Stomach (tissue), 4 donors: ENCODE measurements at regions not wholly inside any gene's neighbourhood (a gene's known extent, or its start where the extent isn't known, plus 50 kb on each side); places are given as distances from the start of the nearest gene placed in this dataset.

Experiments used
- POLR2A ChIP-seq, 4 donors: fragments of 450-650 bp; IDR thresholded peaks; one replicate each; pipeline ENCODE4 v1.6.1; 2016; ENCODE audit warnings: antibody characterized with exemption in 4 of 4, control low read depth in 2 of 4, mild to moderate bottlenecking in 1 of 4, moderate library complexity in 1 of 4
- POLR2AphosphoS5 ChIP-seq, 3 donors: sonication (generic); formaldehyde crosslinking; IDR thresholded peaks; one replicate each; pipeline ENCODE4 v1.6.1; 2016; ENCODE audit warnings: antibody characterized with exemption in 3 of 3
- TF ChIP-seq, protein P1 (sequence below), 7 experiments: fragments of 450-650 bp in 4 of 7; fragments of 200-600 bp in 3 of 7; sonication (generic) in 3 of 7; IDR thresholded peaks; one replicate each; pipeline ENCODE4 v1.5.1; 2016 to 2019; ENCODE audit warnings: antibody characterized with exemption in 7 of 7, control low read depth in 2 of 7, mild to moderate bottlenecking in 1 of 7

DNA sequence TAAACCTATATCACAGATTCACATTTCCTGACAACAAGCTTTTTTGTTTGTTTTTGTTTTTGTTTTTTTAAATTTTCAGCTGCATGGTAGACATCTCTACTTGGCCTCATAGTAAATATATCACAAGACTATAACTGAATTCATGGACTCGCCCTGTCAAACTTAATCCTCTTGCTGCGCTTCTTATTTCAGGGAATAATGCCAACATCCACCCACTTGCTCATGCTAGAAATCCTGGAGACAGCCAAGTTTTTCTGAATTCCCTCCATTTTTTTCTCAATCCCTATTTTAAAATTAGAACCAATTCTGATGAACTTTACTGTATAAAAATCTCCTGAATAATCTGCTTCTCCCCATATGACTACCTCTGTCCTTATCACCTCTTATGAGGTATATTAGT is 283.6 kb upstream of the RPS23 start:
- TF ChIP-seq, protein P1, sequence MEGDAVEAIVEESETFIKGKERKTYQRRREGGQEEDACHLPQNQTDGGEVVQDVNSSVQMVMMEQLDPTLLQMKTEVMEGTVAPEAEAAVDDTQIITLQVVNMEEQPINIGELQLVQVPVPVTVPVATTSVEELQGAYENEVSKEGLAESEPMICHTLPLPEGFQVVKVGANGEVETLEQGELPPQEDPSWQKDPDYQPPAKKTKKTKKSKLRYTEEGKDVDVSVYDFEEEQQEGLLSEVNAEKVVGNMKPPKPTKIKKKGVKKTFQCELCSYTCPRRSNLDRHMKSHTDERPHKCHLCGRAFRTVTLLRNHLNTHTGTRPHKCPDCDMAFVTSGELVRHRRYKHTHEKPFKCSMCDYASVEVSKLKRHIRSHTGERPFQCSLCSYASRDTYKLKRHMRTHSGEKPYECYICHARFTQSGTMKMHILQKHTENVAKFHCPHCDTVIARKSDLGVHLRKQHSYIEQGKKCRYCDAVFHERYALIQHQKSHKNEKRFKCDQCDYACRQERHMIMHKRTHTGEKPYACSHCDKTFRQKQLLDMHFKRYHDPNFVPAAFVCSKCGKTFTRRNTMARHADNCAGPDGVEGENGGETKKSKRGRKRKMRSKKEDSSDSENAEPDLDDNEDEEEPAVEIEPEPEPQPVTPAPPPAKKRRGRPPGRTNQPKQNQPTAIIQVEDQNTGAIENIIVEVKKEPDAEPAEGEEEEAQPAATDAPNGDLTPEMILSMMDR (IDR thresholded peaks at IDR 0.05): no peak
- TF ChIP-seq POLR2A (IDR thresholded peaks at IDR 0.05) (no peak), POLR2AphosphoS5 (IDR thresholded peaks at IDR 0.05) (no peak)
